CD14-positive monocyte (primary cell): ENCODE measurements at regions not wholly inside any gene's neighbourhood (a gene's known extent, or its start where the extent isn't known, plus 50 kb on each side); places are given as distances from the start of the nearest gene placed in this dataset.

Source experiments
- DNase-seq, 3 donors: peaks; one replicate each; pipeline ENCODE4 v3.0.0-alpha.2; 2011 to 2022
- H2AFZ ChIP-seq: 2 replicates; pipeline ENCODE4 v1.6.0; 2012; ENCODE audit warnings: mild to moderate bottlenecking, low read depth, low read length, inconsistent platforms; ENCODE audit not compliant: insufficient read depth, poor library complexity, severe bottlenecking
- H3K27ac ChIP-seq, 2 donors: 1 replicate in 1 of 2; 2 replicates in 1 of 2; pipeline ENCODE4 v1.5.1; 2012 to 2013; ENCODE audit warnings: low read length in 2 of 2, control low read depth in 1 of 2, inconsistent platforms in 1 of 2, low read depth in 1 of 2, mild to moderate bottlenecking in 1 of 2
- H3K27me3 ChIP-seq, 2 donors: one replicate each; pipeline versions ENCODE4 v1.6.0 to v1.6.1; 2011 to 2013; ENCODE audit warnings: low read length in 2 of 2; ENCODE audit not compliant: control insufficient read depth in 2 of 2, insufficient read depth in 2 of 2
- H3K36me3 ChIP-seq, 2 donors: replicated peaks in 1 of 2; 1 replicate in 1 of 2; 2 replicates in 1 of 2; pipeline versions ENCODE4 v1.5.1 to v1.6.1; 2012 to 2013; ENCODE audit warnings: low read length in 2 of 2, control low read depth in 1 of 2, inconsistent platforms in 1 of 2, mild to moderate bottlenecking in 1 of 2; ENCODE audit not compliant: insufficient read depth in 2 of 2, control insufficient read depth in 1 of 2
- H3K4me1 ChIP-seq, 2 donors: 1 replicate in 1 of 2; 2 replicates in 1 of 2; pipeline versions ENCODE4 v1.5.1 to v1.6.1; 2012 to 2013; ENCODE audit warnings: low read length in 2 of 2, control low read depth in 1 of 2, inconsistent platforms in 1 of 2, mild to moderate bottlenecking in 1 of 2, moderate library complexity in 1 of 2; ENCODE audit not compliant: insufficient read depth in 2 of 2, control insufficient read depth in 1 of 2
- H3K4me2 ChIP-seq: replicated peaks from 2 replicates; pipeline ENCODE3; 2012; ENCODE audit warnings: low read length, moderate library complexity, mild to moderate bottlenecking; ENCODE audit not compliant: poor library complexity, severe bottlenecking; ENCODE audit errors: extremely low read depth
- H3K4me3 ChIP-seq, 3 experiments: fragments of 200-600 bp in 1 of 3; sonication (generic) in 1 of 3; replicated peaks in 1 of 3; 1 replicate in 2 of 3; 2 replicates in 1 of 3; pipeline ENCODE4 v1.5.1; 2011 to 2013; ENCODE audit warnings: low read length in 3 of 3, mild to moderate bottlenecking in 3 of 3, control low read depth in 2 of 3, low read depth in 2 of 3, inconsistent platforms in 1 of 3, moderate library complexity in 1 of 3
- H3K79me2 ChIP-seq: 2 replicates; pipeline ENCODE4 v1.6.0; 2012; ENCODE audit warnings: mild to moderate bottlenecking, control low read depth, inconsistent platforms, low read length, moderate library complexity; ENCODE audit not compliant: insufficient read depth
- H3K9ac ChIP-seq: 2 replicates; pipeline ENCODE4 v1.6.0; 2017; ENCODE audit warnings: low read length, mild to moderate bottlenecking; ENCODE audit not compliant: insufficient read depth, poor library complexity, severe bottlenecking
- H3K9me3 ChIP-seq, 2 donors: replicated peaks in 1 of 2; 1 replicate in 1 of 2; 2 replicates in 1 of 2; pipeline versions ENCODE4 v1.5.1 to v1.6.1; 2012 to 2013; ENCODE audit warnings: low read length in 2 of 2, control low read depth in 1 of 2; ENCODE audit not compliant: control insufficient read depth in 1 of 2, insufficient read depth in 1 of 2
- H4K20me1 ChIP-seq: 2 replicates; pipeline ENCODE4 v1.6.0; 2012; ENCODE audit warnings: mild to moderate bottlenecking, low read length, control low read depth, moderate library complexity; ENCODE audit not compliant: insufficient read depth
- H3K27ac Mint-ChIP-seq, 7 donors: one replicate each; pipeline ENCODE4 v1.8.0; 2020; ENCODE audit warnings: mild to moderate bottlenecking in 7 of 7, mixed read lengths in 7 of 7, moderate library complexity in 6 of 7, inconsistent platforms in 2 of 7
- H3K27me3 Mint-ChIP-seq, 3 donors: one replicate each; pipeline ENCODE4 v1.8.0; 2021 to 2022; ENCODE audit warnings: low read depth in 3 of 3, mild to moderate bottlenecking in 3 of 3, mixed read lengths in 3 of 3, moderate library complexity in 3 of 3, inconsistent platforms in 1 of 3
- H3K36me3 Mint-ChIP-seq, 2 donors: one replicate each; pipeline ENCODE4 v1.8.0; 2020; ENCODE audit warnings: mixed read lengths in 2 of 2, inconsistent platforms in 1 of 2, mild to moderate bottlenecking in 1 of 2
- H3K4me1 Mint-ChIP-seq: one replicate; pipeline ENCODE4 v1.8.0; 2020; ENCODE audit warnings: mild to moderate bottlenecking, mixed read lengths
- H3K4me3 Mint-ChIP-seq, 2 donors: one replicate each; pipeline ENCODE4 v1.8.0; 2020; ENCODE audit warnings: mild to moderate bottlenecking in 2 of 2, mixed read lengths in 2 of 2, moderate library complexity in 1 of 2
- H3K9me3 Mint-ChIP-seq, 7 donors: one replicate each; pipeline ENCODE4 v1.8.0; 2020 to 2022; ENCODE audit warnings: mixed read lengths in 7 of 7, mild to moderate bottlenecking in 6 of 7, moderate library complexity in 6 of 7, inconsistent platforms in 2 of 7
- WGBS: methylation state at CpG from one replicate; pipeline ENCODE4 v1.1.5; 2013; ENCODE audit warnings: missing lambda C conversion rate; ENCODE audit not compliant: insufficient coverage; 5-methylcytosine and 5-hydroxymethylcytosine counted together
- intact Hi-C, 2 donors: fragments of 100-400 bp; cut with micrococcal nuclease; formaldehyde crosslinking; loops; one replicate each; pipeline versions ENCODE4 v1.15.0 to v1.15.1; 2023
- TF ChIP-seq, protein P1 (sequence below): fragments of 200-600 bp; IDR thresholded peaks from one replicate; pipeline ENCODE4 v1.8.0; 2022; ENCODE audit warnings: antibody characterized with exemption, mild to moderate bottlenecking

DNA sequence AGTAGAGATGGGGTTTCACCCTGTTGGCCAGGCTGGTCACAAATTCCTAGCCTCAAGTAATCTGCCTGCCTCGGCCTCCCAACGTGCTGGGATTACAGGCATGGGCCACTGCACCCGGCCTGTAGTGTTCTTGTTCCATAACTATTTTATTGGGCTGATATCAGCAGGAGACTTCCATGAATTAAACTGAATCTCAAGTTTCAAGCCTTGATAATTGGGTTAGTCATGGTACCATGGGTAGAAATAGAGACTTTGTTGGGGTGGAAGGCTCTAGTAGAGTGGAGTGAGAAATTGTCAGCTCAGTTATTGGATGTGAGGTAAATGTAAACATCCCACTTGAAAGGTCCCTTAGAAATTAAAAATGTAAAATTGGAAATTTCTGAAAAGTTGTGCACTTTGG is 419.1 kb downstream of the ADGRL2 start:
- DNase-seq: no peak
- no peaks in the 10 kb centered on the region for H3K27me3 ChIP-seq
- no peak overlapping the region for H3K4me3 Mint-ChIP-seq
- peaks cover 0 to 3% (median 0%) of the 10 kb centered on the region in 3 donors for H3K27me3 Mint-ChIP-seq
- no peak overlapping the region for H3K4me2 ChIP-seq
- 100% methylated on average over 3 of the region's 3 CpGs for WGBS
- H3K27ac ChIP-seq: no peak overlapping the region
- no peaks in the 10 kb centered on the region for H4K20me1 ChIP-seq
- H3K36me3 ChIP-seq: no peaks in the 10 kb centered on the region
- H3K4me1 Mint-ChIP-seq: peaks cover 10% of the 10 kb centered on the region
- H3K4me1 ChIP-seq: peaks cover 3 to 7% of the 10 kb centered on the region in 2 donors
- H3K79me2 ChIP-seq: no peaks in the 10 kb centered on the region
- no peak overlapping the region for H3K9ac ChIP-seq
- intact Hi-C loops: no loop called here
- no peak overlapping the region for H2AFZ ChIP-seq
- no peak overlapping the region for H3K27ac Mint-ChIP-seq
- H3K36me3 Mint-ChIP-seq: no peaks in the 10 kb centered on the region
- TF ChIP-seq, protein P1, sequence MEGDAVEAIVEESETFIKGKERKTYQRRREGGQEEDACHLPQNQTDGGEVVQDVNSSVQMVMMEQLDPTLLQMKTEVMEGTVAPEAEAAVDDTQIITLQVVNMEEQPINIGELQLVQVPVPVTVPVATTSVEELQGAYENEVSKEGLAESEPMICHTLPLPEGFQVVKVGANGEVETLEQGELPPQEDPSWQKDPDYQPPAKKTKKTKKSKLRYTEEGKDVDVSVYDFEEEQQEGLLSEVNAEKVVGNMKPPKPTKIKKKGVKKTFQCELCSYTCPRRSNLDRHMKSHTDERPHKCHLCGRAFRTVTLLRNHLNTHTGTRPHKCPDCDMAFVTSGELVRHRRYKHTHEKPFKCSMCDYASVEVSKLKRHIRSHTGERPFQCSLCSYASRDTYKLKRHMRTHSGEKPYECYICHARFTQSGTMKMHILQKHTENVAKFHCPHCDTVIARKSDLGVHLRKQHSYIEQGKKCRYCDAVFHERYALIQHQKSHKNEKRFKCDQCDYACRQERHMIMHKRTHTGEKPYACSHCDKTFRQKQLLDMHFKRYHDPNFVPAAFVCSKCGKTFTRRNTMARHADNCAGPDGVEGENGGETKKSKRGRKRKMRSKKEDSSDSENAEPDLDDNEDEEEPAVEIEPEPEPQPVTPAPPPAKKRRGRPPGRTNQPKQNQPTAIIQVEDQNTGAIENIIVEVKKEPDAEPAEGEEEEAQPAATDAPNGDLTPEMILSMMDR: no peak
- H3K9me3 ChIP-seq: no peaks in the 10 kb centered on the region
- peaks cover 0 to 3% (median 2%) of the 10 kb centered on the region in 7 donors for H3K9me3 Mint-ChIP-seq
- no peak overlapping the region for H3K4me3 ChIP-seq

DNA sequence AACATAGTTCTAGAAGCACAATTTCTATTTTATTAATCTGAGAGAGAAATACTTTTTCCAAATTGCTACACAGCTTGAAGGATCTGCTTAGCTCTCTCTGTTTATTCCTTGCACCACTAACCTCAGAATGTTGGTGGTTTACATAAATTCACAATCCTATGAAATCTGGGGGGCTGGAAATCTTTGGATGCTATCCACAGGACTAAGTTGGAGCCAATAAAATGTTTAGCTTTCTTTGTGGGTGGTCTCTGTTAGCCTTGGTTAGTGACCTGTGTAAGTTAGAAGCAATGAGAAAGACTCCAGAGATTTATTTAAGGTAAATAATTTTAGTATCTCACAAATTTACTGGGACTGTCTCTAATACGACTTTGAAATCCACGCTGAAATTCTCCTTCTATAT is 418.1 kb downstream of the ADGRL2 start:
- H3K27me3 Mint-ChIP-seq: peaks cover 0 to 3% (median 0%) of the 10 kb centered on the region in 3 donors
- Histone ChIP-seq H3K4me2 (no peak overlapping the region), H3K36me3 (no peaks in the 10 kb centered on the region), H3K27ac (no peak overlapping the region), H3K9me3 (no peaks in the 10 kb centered on the region), H3K4me1 (no peaks in the 10 kb centered on the region), H3K4me3 (no peak overlapping the region), H3K79me2 (no peaks in the 10 kb centered on the region), H3K9ac (no peak overlapping the region), H2AFZ (no peak overlapping the region), H3K27me3 (no peaks in the 10 kb centered on the region), H4K20me1 (no peaks in the 10 kb centered on the region)
- intact Hi-C loops: no loop called here
- DNase-seq: no peak
- H3K36me3 Mint-ChIP-seq: no peaks in the 10 kb centered on the region
- no peak overlapping the region for H3K27ac Mint-ChIP-seq
- H3K4me3 Mint-ChIP-seq: no peak overlapping the region
- WGBS: 100% methylated on average over 2 of the region's 2 CpGs
- TF ChIP-seq, protein P1: no peak
- peaks cover 4% of the 10 kb centered on the region for H3K4me1 Mint-ChIP-seq
- H3K9me3 Mint-ChIP-seq: peaks cover 0 to 3% (median 2%) of the 10 kb centered on the region in 7 donors
